Right ventricle myocardium superior (tissue), 1 donor: ENCODE measurements at regions not wholly inside any gene's neighbourhood (a gene's known extent, or its start where the extent isn't known, plus 50 kb on each side); places are given as distances from the start of the nearest gene placed in this dataset.
A peak's percentile ranks its signal among the peaks of the same experiment; 100 is the strongest.
"Not testable (repeated sequence)": the region's sequence is repeated elsewhere in the genome, so short reads cannot be mapped to it uniquely, and the experiment has no call there.

ENCODE experiments used
- ATAC-seq: fragments of 200-7000 bp; cut with Tn5 transposase; one replicate; pipeline ENCODE4 v1.9.1; 2020; ENCODE audit warnings: mild to moderate bottlenecking; ENCODE audit not compliant: poor library complexity
- DNase-seq: peaks from one replicate; pipeline ENCODE4 v3.0.0-alpha.2; 2020
- intact Hi-C: fragments of 100-400 bp; cut with DNase I; formaldehyde crosslinking; loops from one replicate; pipeline ENCODE4 v1.11.2; 2022
- donor health status: DM: no; HTN: yes; CAD: no; lungs with severe emphysema.

- DNase-seq (no peak), ATAC-seq (no peak)
- intact Hi-C loops: no loop called here
These were observed 684.2 kb upstream of the SPRY2 start for GRCh38 chr13:81025091-81025490.

- ATAC-seq (no peak), DNase-seq (no peak)
- intact Hi-C loops: no loop called here
These were observed 680.4 kb upstream of the SPRY2 start for GRCh38 chr13:81021284-81021840.

GRCh38 chr13:81020010-81020409 is 679.1 kb upstream of the SPRY2 start:
- intact Hi-C loops: no loop called here
- ATAC-seq: no peak
- no peak for DNase-seq

- DNase-seq (no peak), ATAC-seq (no peak)
- intact Hi-C loops: no loop called here
These were observed 678.0 kb upstream of the SPRY2 start for GRCh38 chr13:81018936-81019335.

- intact Hi-C loops: no loop called here
- ATAC-seq: peak; percentile 79
These were observed 676.7 kb upstream of the SPRY2 start for GRCh38 chr13:81017513-81018152.

GRCh38 chr13:81012031-81012430 is 671.1 kb upstream of the SPRY2 start:
- DNase-seq (no peak), ATAC-seq (no peak)
- intact Hi-C loops: no loop called here

More at GRCh38 chr13:81017513-81018152, 676.7 kb upstream of the SPRY2 start:
- DNase-seq: no peak

GRCh38 chr13:81001828-81002385 is 661.0 kb upstream of the SPRY2 start:
- intact Hi-C loops: no loop called here
- DNase-seq: no peak
- no peak for ATAC-seq

GRCh38 chr13:80998603-80999002 is 657.7 kb upstream of the SPRY2 start:
- not testable (repeated sequence) for ATAC-seq, DNase-seq

GRCh38 chr13:80989747-80990146 is 648.8 kb upstream of the SPRY2 start:
- ATAC-seq (no peak), DNase-seq (no peak)
- intact Hi-C loops: no loop called here

More at GRCh38 chr13:80998603-80999002, 657.7 kb upstream of the SPRY2 start:
- intact Hi-C loops: not testable (repeated sequence)

GRCh38 chr13:80989241-80989640 is 648.3 kb upstream of the SPRY2 start:
- ATAC-seq (no peak), DNase-seq (no peak)
- intact Hi-C loops: no loop called here

- ATAC-seq: no peak
- no peak for DNase-seq
- intact Hi-C loops: no loop called here
These were observed 647.6 kb upstream of the SPRY2 start for GRCh38 chr13:80988391-80989151.

GRCh38 chr13:80979035-80979641 is 638.2 kb upstream of the SPRY2 start:
- ATAC-seq (peak; percentile 66), DNase-seq (no peak)
- intact Hi-C loops: no loop called here

- ATAC-seq (no peak), DNase-seq (no peak)
- intact Hi-C loops: no loop called here
These were observed 636.2 kb upstream of the SPRY2 start for GRCh38 chr13:80977168-80977567.

- DNase-seq (no peak), ATAC-seq (no peak)
- intact Hi-C loops: no loop called here
These were observed 635.0 kb upstream of the SPRY2 start for GRCh38 chr13:80975903-80976302.

GRCh38 chr13:80973721-80974120 is 632.8 kb upstream of the SPRY2 start:
- DNase-seq (no peak), ATAC-seq (no peak)
- intact Hi-C loops: no loop called here

- DNase-seq: no peak
- intact Hi-C loops: no loop called here
- no peak for ATAC-seq
These were observed 632.0 kb upstream of the SPRY2 start for GRCh38 chr13:80972857-80973478.

- no peak for ATAC-seq
- intact Hi-C loops: no loop called here
- DNase-seq: no peak
These were observed 624.2 kb upstream of the SPRY2 start for GRCh38 chr13:80965097-80965496.

- intact Hi-C loops: no loop called here
- DNase-seq: no peak
- peak; percentile 64 for ATAC-seq
These were observed 621.9 kb upstream of the SPRY2 start for GRCh38 chr13:80962855-80963254.

GRCh38 chr13:80962173-80962572 is 621.2 kb upstream of the SPRY2 start:
- ATAC-seq: no peak
- DNase-seq: no peak
- intact Hi-C loops: no loop called here
